ENCODE measurements at regions not wholly inside any gene's neighbourhood (a gene's known extent, or its start where the extent isn't known, plus 50 kb on each side); places are given as distances from the start of the nearest gene placed in this dataset.

GRCh38 chr1:216805233-216805632 is 82.0 kb upstream of the ESRRG start:
- DNase-seq = no peak

- DNase-seq = no peak
Observed at GRCh38 chr1:216804111-216804510, 80.9 kb upstream of the ESRRG start.

GRCh38 chr1:216794586-216794985 is 71.4 kb upstream of the ESRRG start:
- no peak for DNase-seq

- no peak for DNase-seq
Observed at GRCh38 chr1:216793973-216794372, 70.7 kb upstream of the ESRRG start.

- DNase-seq = no peak
Observed at GRCh38 chr1:216793303-216793702, 70.1 kb upstream of the ESRRG start.

- no peak for DNase-seq
Observed at GRCh38 chr1:216788671-216789070, 65.4 kb upstream of the ESRRG start.

- no peak for DNase-seq
Observed at GRCh38 chr1:216785737-216786136, 62.5 kb upstream of the ESRRG start.

GRCh38 chr1:216785221-216785620 is 62.0 kb upstream of the ESRRG start:
- DNase-seq = no peak

GRCh38 chr1:216779686-216780085 is 56.5 kb upstream of the ESRRG start:
- DNase-seq = no peak

- no peak for DNase-seq
Observed at GRCh38 chr1:216778737-216779136, 55.5 kb upstream of the ESRRG start.

GRCh38 chr1:216777148-216777547 is 53.9 kb upstream of the ESRRG start:
- DNase-seq = no peak
